ENCODE measurements at regions not wholly inside any gene's neighbourhood (a gene's known extent, or its start where the extent isn't known, plus 50 kb on each side); places are given as distances from the start of the nearest gene placed in this dataset.
A peak's percentile ranks its signal among the peaks of the same experiment; 100 is the strongest.
"Not testable (repeated sequence)": the region's sequence is repeated elsewhere in the genome, so short reads cannot be mapped to it uniquely, and the experiment has no call there.

GRCh38 chr3:72659596-72659995, 188.6 kb downstream of the SHQ1 start:
- DNase-seq: peak; percentile 47

- no peak for DNase-seq
Observed at GRCh38 chr3:72659188-72659587, 189.1 kb downstream of the SHQ1 start.

GRCh38 chr3:72658466-72659100, 189.7 kb downstream of the SHQ1 start:
- no peak for DNase-seq

GRCh38 chr3:72657666-72658065, 190.6 kb downstream of the SHQ1 start:
- DNase-seq: peak; percentile 21

- DNase-seq: no peak
Observed at GRCh38 chr3:72655723-72656122, 192.5 kb downstream of the SHQ1 start.

- DNase-seq: no peak
Observed at GRCh38 chr3:72655131-72655551, 193.1 kb downstream of the SHQ1 start.

GRCh38 chr3:72652395-72652794, 195.8 kb downstream of the SHQ1 start:
- no peak for DNase-seq

GRCh38 chr3:72651498-72651897, 196.7 kb downstream of the SHQ1 start:
- DNase-seq: no peak

- DNase-seq: no peak
Observed at GRCh38 chr3:72646263-72646662, 202.0 kb downstream of the SHQ1 start.

- DNase-seq: not testable (repeated sequence)
Observed at GRCh38 chr3:72643635-72644034, 204.6 kb downstream of the SHQ1 start.

- no peak for DNase-seq
Observed at GRCh38 chr3:72641684-72642083, 206.6 kb downstream of the SHQ1 start.

GRCh38 chr3:72641072-72641471, 207.2 kb downstream of the SHQ1 start:
- no peak for DNase-seq

- DNase-seq: no peak
Observed at GRCh38 chr3:72636969-72637597, 211.2 kb downstream of the SHQ1 start.

- no peak for DNase-seq
Observed at GRCh38 chr3:72635551-72635950, 212.7 kb downstream of the SHQ1 start.

- DNase-seq: no peak
Observed at GRCh38 chr3:72634128-72634527, 214.1 kb downstream of the SHQ1 start.

GRCh38 chr3:72633534-72633933, 214.7 kb downstream of the SHQ1 start:
- no peak for DNase-seq

- DNase-seq: no peak
Observed at GRCh38 chr3:72633121-72633520, 215.1 kb downstream of the SHQ1 start.

- no peak for DNase-seq
Observed at GRCh38 chr3:72632129-72632528, 216.1 kb downstream of the SHQ1 start.

GRCh38 chr3:72630969-72631344, 217.3 kb downstream of the SHQ1 start:
- DNase-seq: no peak

GRCh38 chr3:72630327-72630968, 217.8 kb downstream of the SHQ1 start:
- DNase-seq: no peak

- DNase-seq: no peak
Observed at GRCh38 chr3:72629191-72629631, 219.0 kb downstream of the SHQ1 start.

GRCh38 chr3:72628065-72628464, 220.2 kb downstream of the SHQ1 start:
- no peak for DNase-seq

GRCh38 chr3:72627271-72627670, 221.0 kb downstream of the SHQ1 start:
- DNase-seq: no peak

GRCh38 chr3:72625602-72626337, 222.5 kb downstream of the SHQ1 start:
- no peak for DNase-seq

All from NCI-H1105 treated with DMSO at 0.1 percent for 48 hours (cell line).